ENCODE measurements at regions not wholly inside any gene's neighbourhood (a gene's known extent, or its start where the extent isn't known, plus 50 kb on each side); places are given as distances from the start of the nearest gene placed in this dataset.

DNA sequence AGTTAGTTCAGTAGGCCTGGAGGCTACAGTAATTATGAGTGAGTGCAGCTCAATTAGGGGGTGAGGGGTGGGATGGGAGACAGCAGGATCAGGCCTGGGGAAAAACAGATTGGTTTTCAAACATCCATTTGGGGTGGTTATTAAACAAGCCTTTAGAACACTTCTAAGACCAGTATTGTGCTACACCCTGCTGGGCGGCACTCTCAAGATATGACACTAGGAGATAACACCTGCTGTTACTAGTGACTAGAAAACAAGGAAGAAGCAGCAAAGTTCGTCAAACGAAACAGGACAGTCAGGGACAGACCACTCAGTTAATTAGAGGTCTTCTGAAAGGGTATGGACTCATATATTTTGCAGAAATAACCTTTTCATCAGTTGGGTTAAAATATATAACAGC lies 353.6 kb downstream of the PTEN start:
- 94% methylated on average over 3 of the region's 3 CpGs for WGBS
- no peak overlapping the region for H3K4me3 ChIP-seq (ENCODE audit: low read depth, low read length)
- no peaks in the 10 kb centered on the region for H3K4me1 ChIP-seq (ENCODE audit: insufficient read depth)
- H3K36me3 ChIP-seq (ENCODE audit: insufficient read depth), result no peaks in the 10 kb centered on the region
- DNase-seq (ENCODE audit: extremely low spot score), result no peak
- no peak overlapping the region for H3K27ac ChIP-seq (ENCODE audit: low read depth)

- H3K4me1 ChIP-seq (ENCODE audit: insufficient read depth), result no peaks in the 10 kb centered on the region
- H3K36me3 ChIP-seq (ENCODE audit: insufficient read depth), result no peaks in the 10 kb centered on the region
- no peak overlapping the region for H3K4me3 ChIP-seq (ENCODE audit: low read depth, low read length)
- no peak overlapping the region for H3K27ac ChIP-seq (ENCODE audit: low read depth)
- DNase-seq (ENCODE audit: extremely low spot score), result no peak
- 93% methylated on average over 3 of the region's 3 CpGs for WGBS
Observed at GRCh38 chr10:88218362-88218761, 354.9 kb downstream of the PTEN start.

- no peaks in the 10 kb centered on the region for H3K36me3 ChIP-seq (ENCODE audit: insufficient read depth)
- no peak overlapping the region for H3K27ac ChIP-seq (ENCODE audit: low read depth)
- DNase-seq (ENCODE audit: extremely low spot score), result no peak
- no peaks in the 10 kb centered on the region for H3K4me1 ChIP-seq (ENCODE audit: insufficient read depth)
- H3K4me3 ChIP-seq (ENCODE audit: low read depth, low read length), result no peak overlapping the region
- WGBS, result 81% methylated on average over 2 of the region's 2 CpGs
Observed at GRCh38 chr10:88219753-88220152, 356.3 kb downstream of the PTEN start.

DNA sequence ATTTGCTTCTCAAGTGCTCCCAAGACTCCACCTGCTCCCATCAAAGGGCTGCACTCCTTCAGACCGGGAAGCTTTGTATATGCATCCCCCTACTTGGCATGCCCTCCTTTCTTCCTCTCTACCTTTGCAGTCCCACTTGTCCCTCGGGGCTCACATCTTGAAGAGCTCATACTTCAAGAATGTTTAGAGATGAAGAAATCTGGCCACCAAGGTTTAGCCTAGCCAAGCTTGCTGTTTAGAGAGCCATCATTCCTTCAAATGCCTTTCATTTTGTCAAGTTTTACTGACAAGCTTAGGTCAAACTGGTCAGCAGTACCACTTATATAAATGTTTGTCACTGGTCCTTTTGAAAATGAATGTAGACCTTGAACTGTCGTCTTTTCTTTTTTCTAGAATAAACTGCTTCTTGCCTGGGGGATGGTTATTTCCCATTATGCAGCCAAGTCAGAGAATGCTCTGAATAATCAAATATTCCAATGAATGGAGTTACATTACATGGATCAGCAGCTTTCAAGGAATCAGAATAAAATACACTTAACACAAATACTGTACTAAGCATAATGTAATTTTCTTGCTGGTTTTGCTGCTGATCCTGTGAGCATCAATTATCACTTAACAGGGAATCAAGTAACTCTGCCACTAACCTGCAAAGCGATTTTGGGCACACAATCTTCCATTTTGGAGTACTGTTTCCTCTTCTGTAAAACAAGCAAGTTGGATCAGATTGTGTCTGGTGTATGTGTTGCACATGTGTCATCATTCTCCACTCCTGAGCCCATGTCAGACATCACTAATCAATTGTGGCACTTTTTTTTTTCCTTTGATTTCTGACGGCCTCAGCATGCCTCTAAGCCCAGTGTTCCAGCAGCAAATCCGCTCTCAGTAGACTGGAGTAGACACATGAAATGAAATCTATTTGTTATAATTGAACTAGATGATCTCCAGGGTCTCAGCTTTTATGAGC lies 357.9 kb downstream of the PTEN start:
- H3K36me3 ChIP-seq (ENCODE audit: insufficient read depth), result no peaks in the 10 kb centered on the region
- 80% methylated on average over 6 of the region's 6 CpGs for WGBS
- H3K27ac ChIP-seq (ENCODE audit: low read depth), result no peak overlapping the region
- no peaks in the 10 kb centered on the region for H3K4me1 ChIP-seq (ENCODE audit: insufficient read depth)
- H3K4me3 ChIP-seq (ENCODE audit: low read depth, low read length), result no peak overlapping the region
- DNase-seq (ENCODE audit: extremely low spot score), result no peak

GRCh38 chr10:88222881-88223280 lies 359.5 kb downstream of the PTEN start:
- Histone ChIP-seq H3K4me3 (ENCODE audit: low read depth, low read length) (no peak overlapping the region), H3K4me1 (ENCODE audit: insufficient read depth) (no peaks in the 10 kb centered on the region), H3K36me3 (ENCODE audit: insufficient read depth) (no peaks in the 10 kb centered on the region), H3K27ac (ENCODE audit: low read depth) (no peak overlapping the region)
- DNase-seq (ENCODE audit: extremely low spot score), result no peak
- 53% methylated on average over 1 of the region's 1 CpG for WGBS

All from urinary bladder (tissue), 3 donors.